IMR-90 (cell line): ENCODE measurements at regions not wholly inside any gene's neighbourhood (a gene's known extent, or its start where the extent isn't known, plus 50 kb on each side); places are given as distances from the start of the nearest gene placed in this dataset.

Source experiments
- ATAC-seq: fragments of 200-7000 bp; cut with Tn5 transposase; 2 replicates; pipeline ENCODE4 v1.9.1; 2020; ENCODE audit warnings: low read depth, mild to moderate bottlenecking, moderate library complexity
- BruUV-seq: library from RNA; stranded (reverse); fragments of 400-500 nt; replicated peaks from 2 replicates; lab custom pipeline; 2021; lab: Mats Ljungman, UMichigan
- CTCF ChIA-PET: fragments of 300-600 bp; formaldehyde crosslinking; extraction: SDS; loops from one replicate; lab custom pipeline; 2021; ENCODE audit warnings: antibody characterized with exemption; lab: Yijun Ruan, JAX
- POLR2A ChIA-PET: fragments of 300-600 bp; sonication (Branson Sonifier 250); formaldehyde crosslinking; loops from one replicate; lab custom pipeline; 2022; ENCODE audit warnings: antibody characterized with exemption; ENCODE audit not compliant: unreplicated experiment; lab: Charles Lee
- DNase-seq: peaks from one replicate; pipeline ENCODE4 v3.0.0; 2013
- H2AFZ ChIP-seq: replicated peaks from 2 replicates; pipeline ENCODE3; 2013; ENCODE audit warnings: low read length, mild to moderate bottlenecking; ENCODE audit not compliant: poor library complexity
- H2AK5ac ChIP-seq: 2 replicates; pipeline ENCODE4 v1.6.1; 2013; ENCODE audit warnings: low read depth, low read length, inconsistent platforms
- H2AK9ac ChIP-seq: replicated peaks from 2 replicates; pipeline ENCODE3; 2013; ENCODE audit warnings: mild to moderate bottlenecking, low read depth, low read length, moderate library complexity; ENCODE audit not compliant: poor library complexity
- H2BK120ac ChIP-seq: 2 replicates; pipeline ENCODE4 v1.6.1; 2013; ENCODE audit warnings: low read depth, low read length, inconsistent platforms
- H2BK15ac ChIP-seq: 3 replicates; pipeline ENCODE4 v1.6.1; 2013; ENCODE audit warnings: low read depth, low read length, inconsistent platforms
- H2BK20ac ChIP-seq: 2 replicates; pipeline ENCODE4 v1.6.1; 2013; ENCODE audit warnings: low read depth, mild to moderate bottlenecking, inconsistent platforms, low read length, moderate library complexity
- H2BK5ac ChIP-seq: 2 replicates; pipeline ENCODE4 v1.6.1; 2013; ENCODE audit warnings: mild to moderate bottlenecking, low read depth, low read length, inconsistent platforms; ENCODE audit not compliant: poor library complexity, severe bottlenecking
- H3K14ac ChIP-seq: replicated peaks from 2 replicates; pipeline ENCODE4 v1.6.1; 2013; ENCODE audit warnings: low read depth, low read length, inconsistent platforms
- H3K18ac ChIP-seq: 2 replicates; pipeline ENCODE4 v1.6.1; 2013; ENCODE audit warnings: low read depth, low read length, control low read depth
- H3K23ac ChIP-seq: 2 replicates; pipeline ENCODE4 v1.6.1; 2013; ENCODE audit warnings: low read depth, low read length, inconsistent platforms
- H3K27ac ChIP-seq: 2 replicates; pipeline ENCODE4 v1.5.1; 2013; ENCODE audit warnings: mild to moderate bottlenecking, control low read depth, low read length; ENCODE audit not compliant: insufficient read depth
- H3K27me3 ChIP-seq: 2 replicates; pipeline ENCODE4 v1.6.1; 2013; ENCODE audit warnings: low read length; ENCODE audit not compliant: control insufficient read depth, insufficient read depth
- H3K36me3 ChIP-seq: 2 replicates; pipeline ENCODE4 v1.6.1; 2013; ENCODE audit warnings: low read length, mixed read lengths; ENCODE audit not compliant: control insufficient read depth, insufficient read depth
- H3K4ac ChIP-seq: 2 replicates; pipeline ENCODE4 v1.6.1; 2013; ENCODE audit warnings: low read depth, low read length, inconsistent platforms
- H3K4me1 ChIP-seq: 2 replicates; pipeline ENCODE4 v1.6.1; 2013; ENCODE audit warnings: low read length, mixed read lengths; ENCODE audit not compliant: control insufficient read depth, insufficient read depth
- H3K4me2 ChIP-seq: 2 replicates; pipeline ENCODE4 v1.6.1; 2013; ENCODE audit warnings: low read depth, mild to moderate bottlenecking, control low read depth, low read length, moderate library complexity
- H3K4me3 ChIP-seq: 2 replicates; pipeline ENCODE4 v1.5.1; 2013; ENCODE audit warnings: low read depth, mild to moderate bottlenecking, control low read depth, low read length, moderate library complexity; ENCODE audit not compliant: insufficient read depth
- H3K56ac ChIP-seq: 2 replicates; pipeline ENCODE4 v1.6.1; 2013; ENCODE audit warnings: low read length, inconsistent platforms; ENCODE audit not compliant: insufficient read depth; ENCODE audit errors: extremely low read depth
- H3K79me1 ChIP-seq, 2 experiments: 2 replicates each; pipeline ENCODE4 v1.6.1; 2013; ENCODE audit warnings: low read length in 2 of 2, inconsistent platforms in 1 of 2, low read depth in 1 of 2
- H3K9ac ChIP-seq: 2 replicates; pipeline ENCODE4 v1.6.1; 2013; ENCODE audit warnings: low read depth, low read length, control low read depth
- H3K9me1 ChIP-seq: 2 replicates; pipeline ENCODE4 v1.6.1; 2013; ENCODE audit warnings: low read length, inconsistent platforms; ENCODE audit not compliant: insufficient read depth
- H3K9me3 ChIP-seq: 2 replicates; pipeline ENCODE4 v1.6.1; 2013; ENCODE audit warnings: low read length; ENCODE audit not compliant: control insufficient read depth, insufficient read depth
- H4K20me1 ChIP-seq: 2 replicates; pipeline ENCODE4 v1.6.1; 2013; ENCODE audit warnings: low read length, inconsistent platforms; ENCODE audit not compliant: insufficient read depth
- H4K5ac ChIP-seq: 2 replicates; pipeline ENCODE4 v1.6.1; 2013; ENCODE audit warnings: mild to moderate bottlenecking, low read depth, low read length, control low read depth
- H4K8ac ChIP-seq, 2 experiments: 2 replicates each; pipeline ENCODE4 v1.6.1; 2013; ENCODE audit warnings: low read depth in 2 of 2, low read length in 2 of 2, control low read depth in 1 of 2, inconsistent platforms in 1 of 2
- H4K91ac ChIP-seq: 2 replicates; pipeline ENCODE4 v1.6.1; 2013; ENCODE audit warnings: low read depth, low read length, inconsistent platforms; ENCODE audit not compliant: insufficient read depth
- BHLHE40 ChIP-seq: fragments of 150-350 bp; IDR thresholded peaks from 2 replicates; pipeline ENCODE4 v1.6.1; 2016; ENCODE audit warnings: mild to moderate bottlenecking, low read depth, low read length
- CEBPB ChIP-seq: IDR thresholded peaks from 2 replicates; pipeline ENCODE4 v1.6.1; 2012; ENCODE audit warnings: low read depth, low read length, improper control_type of control experiment
- CHD1 ChIP-seq: IDR thresholded peaks from 2 replicates; pipeline ENCODE4 v1.6.1; 2012; ENCODE audit warnings: low read depth, low read length, improper control_type of control experiment
- FOS ChIP-seq: fragments of 150-350 bp; IDR thresholded peaks from 2 replicates; pipeline ENCODE4 v1.6.1; 2016; ENCODE audit warnings: low read depth, low read length
- MAFK ChIP-seq: IDR thresholded peaks from 2 replicates; pipeline ENCODE4 v1.6.1; 2012; ENCODE audit warnings: low read depth, low read length, improper control_type of control experiment
- MAZ ChIP-seq: IDR thresholded peaks from 2 replicates; pipeline ENCODE4 v1.6.1; 2012; ENCODE audit warnings: low read depth, mild to moderate bottlenecking, low read length, improper control_type of control experiment, moderate library complexity, borderline replicate concordance
- MXI1 ChIP-seq: IDR thresholded peaks from 2 replicates; pipeline ENCODE4 v1.6.1; 2012; ENCODE audit warnings: low read depth, mild to moderate bottlenecking, low read length, moderate library complexity, borderline replicate concordance
- NFE2L2 ChIP-seq: fragments of 150-350 bp; IDR thresholded peaks from 2 replicates; pipeline ENCODE4 v1.6.1; 2016; ENCODE audit warnings: low read depth, mild to moderate bottlenecking, low read length
- POLR2A ChIP-seq: IDR thresholded peaks from 2 replicates; pipeline ENCODE4 v1.6.1; 2012; ENCODE audit warnings: mild to moderate bottlenecking, low read depth, low read length
- RAD21 ChIP-seq: IDR thresholded peaks from 2 replicates; pipeline ENCODE4 v1.6.1; 2012; ENCODE audit warnings: low read length, improper control_type of control experiment
- RCOR1 ChIP-seq: IDR thresholded peaks from 2 replicates; pipeline ENCODE4 v1.6.1; 2012; ENCODE audit warnings: mild to moderate bottlenecking, low read length, improper control_type of control experiment; ENCODE audit not compliant: insufficient replicate concordance
- RFX5 ChIP-seq: IDR thresholded peaks from 2 replicates; pipeline ENCODE4 v1.8.0; 2012; ENCODE audit warnings: low read depth, mild to moderate bottlenecking, low read length, moderate library complexity
- SMC3 ChIP-seq: fragments of 150-350 bp; IDR thresholded peaks from 2 replicates; pipeline ENCODE4 v1.6.1; 2016; ENCODE audit warnings: low read depth, mild to moderate bottlenecking, antibody characterized with exemption, low read length, moderate library complexity
- WGBS, 2 experiments: methylation state at CpG; one replicate each; pipeline versions ENCODE4 v1.1.5 to v1.1.7; 2013; ENCODE audit warnings: missing lambda C conversion rate in 2 of 2; ENCODE audit not compliant: insufficient read length in 1 of 2; ENCODE audit errors: extremely low coverage in 2 of 2; 5-methylcytosine and 5-hydroxymethylcytosine counted together
- dilution Hi-C: fragments of 300-500 bp; cut with HindIII; formaldehyde crosslinking; loops from one replicate; pipeline ENCODE4 v1.14.3; 2018; ENCODE audit warnings: low sequenced_read_pairs; ENCODE audit not compliant: unreplicated experiment
- in situ Hi-C: fragments of 300-500 bp; cut with MboI; formaldehyde crosslinking; loops from 3 replicates; pipeline ENCODE4 v1.14.3; 2019; ENCODE audit warnings: low sequenced_read_pairs, inconsistent platforms, mixed read lengths
- intact Hi-C: fragments of 100-400 bp; cut with micrococcal nuclease; formaldehyde crosslinking; loops from 2 replicates; pipeline ENCODE4 v1.10.0; 2022
- TF ChIP-seq, protein P1 (sequence below): fragments of 150-350 bp; IDR thresholded peaks from 2 replicates; pipeline ENCODE4 v1.6.1; 2016; ENCODE audit warnings: low read depth, mild to moderate bottlenecking, low read length, moderate library complexity, borderline replicate concordance
- TF ChIP-seq, protein P2 (sequence below): conservative IDR thresholded peaks from 2 replicates; pipeline ENCODE4 v1.5.1; 2012; ENCODE audit warnings: mild to moderate bottlenecking, low read depth, low read length, improper control_type of control experiment
- TF ChIP-seq, protein P3 (sequence below): fragments of 150-350 bp; IDR thresholded peaks from 2 replicates; pipeline ENCODE4 v1.6.1; 2017; ENCODE audit warnings: mild to moderate bottlenecking, antibody characterized with exemption, low read length, low read depth

DNA sequence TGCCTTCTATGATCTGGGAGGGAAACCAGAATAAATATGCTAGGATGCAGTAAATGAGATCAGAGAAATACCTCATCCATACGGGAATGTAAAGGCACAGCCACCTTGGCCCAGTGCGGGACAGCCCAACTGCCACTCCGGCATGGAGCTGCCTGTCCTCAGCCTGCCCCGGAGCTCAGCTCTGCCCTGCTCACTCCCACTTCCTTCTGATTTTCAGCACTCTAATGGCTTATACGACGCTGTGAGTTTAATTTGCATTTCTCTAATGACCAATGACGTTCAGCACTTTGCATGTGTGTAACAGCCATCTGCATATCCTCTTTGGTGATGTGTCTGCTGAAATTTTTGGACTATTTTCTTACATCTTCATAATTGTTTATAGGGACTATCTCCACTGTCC is 172.5 kb upstream of the RAB6C start:
- H2BK15ac ChIP-seq: no peak overlapping the region
- no peak overlapping the region for H2AFZ ChIP-seq
- H4K8ac ChIP-seq: no peak overlapping the region
- no peaks in the 10 kb centered on the region for H3K36me3 ChIP-seq
- H4K20me1 ChIP-seq: no peaks in the 10 kb centered on the region
- H3K4ac ChIP-seq: no peak overlapping the region
- ChIA-PET POLR2A (no interaction called here), CTCF (no interaction called here)
- H3K4me3 ChIP-seq: no peak overlapping the region
- H3K9me1 ChIP-seq: no peaks in the 10 kb centered on the region
- H3K27me3 ChIP-seq: no peaks in the 10 kb centered on the region
- no peak overlapping the region for H2BK5ac ChIP-seq
- H3K27ac ChIP-seq: no peak overlapping the region
- no peak overlapping the region for H2BK120ac ChIP-seq
- no peak overlapping the region for H3K4me2 ChIP-seq
- no peak overlapping the region for H2AK9ac ChIP-seq
- WGBS, 2 experiments: 78% methylated on average over 3 of the region's 7 CpGs; no CpG with 5 or more reads in 1 of the 2 experiments
- in situ Hi-C loops (no loop called here), dilution Hi-C loops (no loop called here), intact Hi-C loops (no loop called here)
- no peaks in the 10 kb centered on the region for H3K4me1 ChIP-seq
- H3K9me3 ChIP-seq: peaks cover 2% of the 10 kb centered on the region; the same call in 1 of the 2 replicates
- no peak overlapping the region for H3K23ac ChIP-seq
- no TSS peak for BruUV-seq
- no peaks in the 10 kb centered on the region for H3K79me1 ChIP-seq
- no peak overlapping the region for H3K18ac ChIP-seq
- no peak overlapping the region for H4K5ac ChIP-seq
- H3K14ac ChIP-seq: no peak overlapping the region
- H2BK20ac ChIP-seq: no peak overlapping the region
- H2AK5ac ChIP-seq: no peak overlapping the region
- H3K56ac ChIP-seq: no peak overlapping the region
- TF ChIP-seq CEBPB: no peak
- TF ChIP-seq CHD1: no peak
- TF ChIP-seq RAD21: no peak
- no peak for TF ChIP-seq FOS
- no peak for TF ChIP-seq MAZ
- TF ChIP-seq BHLHE40: no peak
- TF ChIP-seq POLR2A: no peak
- TF ChIP-seq, protein P1, sequence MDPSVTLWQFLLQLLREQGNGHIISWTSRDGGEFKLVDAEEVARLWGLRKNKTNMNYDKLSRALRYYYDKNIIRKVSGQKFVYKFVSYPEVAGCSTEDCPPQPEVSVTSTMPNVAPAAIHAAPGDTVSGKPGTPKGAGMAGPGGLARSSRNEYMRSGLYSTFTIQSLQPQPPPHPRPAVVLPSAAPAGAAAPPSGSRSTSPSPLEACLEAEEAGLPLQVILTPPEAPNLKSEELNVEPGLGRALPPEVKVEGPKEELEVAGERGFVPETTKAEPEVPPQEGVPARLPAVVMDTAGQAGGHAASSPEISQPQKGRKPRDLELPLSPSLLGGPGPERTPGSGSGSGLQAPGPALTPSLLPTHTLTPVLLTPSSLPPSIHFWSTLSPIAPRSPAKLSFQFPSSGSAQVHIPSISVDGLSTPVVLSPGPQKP: no peak
- no peak for TF ChIP-seq SMC3
- no peak for TF ChIP-seq MAFK
- no peak for TF ChIP-seq MXI1
- TF ChIP-seq NFE2L2: no peak
- no peak for TF ChIP-seq RCOR1
- TF ChIP-seq, protein P2, sequence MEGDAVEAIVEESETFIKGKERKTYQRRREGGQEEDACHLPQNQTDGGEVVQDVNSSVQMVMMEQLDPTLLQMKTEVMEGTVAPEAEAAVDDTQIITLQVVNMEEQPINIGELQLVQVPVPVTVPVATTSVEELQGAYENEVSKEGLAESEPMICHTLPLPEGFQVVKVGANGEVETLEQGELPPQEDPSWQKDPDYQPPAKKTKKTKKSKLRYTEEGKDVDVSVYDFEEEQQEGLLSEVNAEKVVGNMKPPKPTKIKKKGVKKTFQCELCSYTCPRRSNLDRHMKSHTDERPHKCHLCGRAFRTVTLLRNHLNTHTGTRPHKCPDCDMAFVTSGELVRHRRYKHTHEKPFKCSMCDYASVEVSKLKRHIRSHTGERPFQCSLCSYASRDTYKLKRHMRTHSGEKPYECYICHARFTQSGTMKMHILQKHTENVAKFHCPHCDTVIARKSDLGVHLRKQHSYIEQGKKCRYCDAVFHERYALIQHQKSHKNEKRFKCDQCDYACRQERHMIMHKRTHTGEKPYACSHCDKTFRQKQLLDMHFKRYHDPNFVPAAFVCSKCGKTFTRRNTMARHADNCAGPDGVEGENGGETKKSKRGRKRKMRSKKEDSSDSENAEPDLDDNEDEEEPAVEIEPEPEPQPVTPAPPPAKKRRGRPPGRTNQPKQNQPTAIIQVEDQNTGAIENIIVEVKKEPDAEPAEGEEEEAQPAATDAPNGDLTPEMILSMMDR: no peak
- TF ChIP-seq, protein P3, sequence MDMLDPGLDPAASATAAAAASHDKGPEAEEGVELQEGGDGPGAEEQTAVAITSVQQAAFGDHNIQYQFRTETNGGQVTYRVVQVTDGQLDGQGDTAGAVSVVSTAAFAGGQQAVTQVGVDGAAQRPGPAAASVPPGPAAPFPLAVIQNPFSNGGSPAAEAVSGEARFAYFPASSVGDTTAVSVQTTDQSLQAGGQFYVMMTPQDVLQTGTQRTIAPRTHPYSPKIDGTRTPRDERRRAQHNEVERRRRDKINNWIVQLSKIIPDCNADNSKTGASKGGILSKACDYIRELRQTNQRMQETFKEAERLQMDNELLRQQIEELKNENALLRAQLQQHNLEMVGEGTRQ: no peak
- TF ChIP-seq RFX5: no peak
- ATAC-seq: no peak
- no peak overlapping the region for H4K91ac ChIP-seq
- DNase-seq: no peak
- H3K9ac ChIP-seq: no peak overlapping the region
